BJ (cell line): ENCODE measurements at regions not wholly inside any gene's neighbourhood (a gene's known extent, or its start where the extent isn't known, plus 50 kb on each side); places are given as distances from the start of the nearest gene placed in this dataset.
"Not testable (repeated sequence)": the region's sequence is repeated elsewhere in the genome, so short reads cannot be mapped to it uniquely, and the experiment has no call there.

ENCODE experiments used
- CTCF ChIA-PET: fragments of 350-600 bp; formaldehyde crosslinking; extraction: SDS; loops from one replicate; lab custom pipeline; 2021; ENCODE audit warnings: antibody characterized with exemption, inconsistent platforms; lab: Yijun Ruan, JAX
- POLR2A ChIA-PET: fragments of 300-600 bp; sonication (Branson Sonifier 250); formaldehyde crosslinking; extraction: SDS; loops from one replicate; lab custom pipeline; 2021; ENCODE audit warnings: antibody characterized with exemption; lab: Charles Lee
- DNase-seq: peaks from one replicate; pipeline ENCODE4 v3.0.0-alpha.2; 2011; ENCODE audit warnings: low read depth
- H3K27me3 ChIP-seq: 2 replicates; pipeline ENCODE4 v1.6.0; 2011; ENCODE audit warnings: low read length; ENCODE audit not compliant: control insufficient read depth, insufficient read depth
- H3K36me3 ChIP-seq: 2 replicates; pipeline ENCODE4 v1.5.1; 2011; ENCODE audit warnings: low read length; ENCODE audit not compliant: control insufficient read depth, insufficient read depth
- H3K4me3 ChIP-seq: 2 replicates; pipeline ENCODE4 v1.5.1; 2011; ENCODE audit warnings: low read depth, mild to moderate bottlenecking, control low read depth, low read length
- CTCF ChIP-seq: IDR thresholded peaks from 2 replicates; pipeline ENCODE4 v1.5.1; 2011; ENCODE audit warnings: low read depth, mild to moderate bottlenecking, control low read depth, inconsistent platforms, low read length, moderate library complexity; ENCODE audit not compliant: insufficient read depth

- no peak for TF ChIP-seq CTCF
- Histone ChIP-seq H3K27me3 (no peaks in the 10 kb centered on the region), H3K36me3 (no peaks in the 10 kb centered on the region), H3K4me3 (no peak overlapping the region)
- DNase-seq, result no peak
- ChIA-PET POLR2A (no interaction called here), CTCF (no interaction called here)
Observed at GRCh38 chr4:10781805-10782204, 97.2 kb upstream of the CLNK start.

DNA sequence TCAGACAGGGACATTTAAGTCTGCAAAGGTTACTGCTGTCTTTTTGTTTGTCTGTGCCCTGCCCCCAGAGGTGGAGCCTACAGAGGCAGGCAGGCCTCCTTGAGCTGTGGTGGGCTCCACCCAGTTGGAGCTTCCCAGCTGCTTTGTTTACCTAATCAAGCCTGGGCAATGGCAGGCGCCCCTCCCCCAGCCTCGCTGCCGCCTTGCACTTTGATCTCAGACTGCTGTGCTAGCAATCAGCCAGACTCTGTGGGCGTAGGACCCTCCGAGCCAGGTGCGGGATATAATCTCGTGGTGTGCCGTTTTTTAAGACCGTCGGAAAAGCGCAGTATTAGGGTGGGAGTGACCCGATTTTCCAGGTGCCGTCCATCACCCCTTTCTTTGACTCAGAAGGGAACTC, 96.2 kb upstream of the CLNK start:
- H3K4me3 ChIP-seq, H3K27me3 ChIP-seq, DNase-seq, H3K36me3 ChIP-seq, CTCF ChIA-PET, POLR2A ChIA-PET: not testable (repeated sequence)

GRCh38 chr4:10775132-10775531, 90.6 kb upstream of the CLNK start:
- DNase-seq, CTCF ChIA-PET: not testable (repeated sequence)

DNA sequence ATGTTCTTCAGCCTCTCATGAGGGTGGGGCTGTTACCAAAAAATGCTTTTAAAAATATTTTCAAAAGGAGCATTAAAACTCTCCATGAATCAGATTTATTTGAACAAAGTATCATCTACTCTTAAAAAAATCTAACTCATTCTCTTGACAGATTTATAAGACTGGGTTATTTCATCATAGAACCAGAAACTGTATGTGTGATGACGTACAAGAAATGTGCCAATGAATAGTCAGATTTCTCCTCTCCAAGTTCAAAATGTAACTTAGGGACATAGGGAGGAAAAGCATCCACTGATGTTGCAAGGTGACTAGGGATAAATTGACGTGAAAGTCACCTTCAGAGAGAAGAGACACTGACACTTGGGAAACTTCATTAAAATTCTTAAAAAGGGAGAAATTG, 89.1 kb upstream of the CLNK start:
- H3K4me3 ChIP-seq, result no peak overlapping the region
- no peaks in the 10 kb centered on the region for H3K36me3 ChIP-seq
- ChIA-PET POLR2A (no interaction called here), CTCF (no interaction called here)
- no peaks in the 10 kb centered on the region for H3K27me3 ChIP-seq
- no peak for DNase-seq
- no peak for TF ChIP-seq CTCF

More at GRCh38 chr4:10775132-10775531, 90.6 kb upstream of the CLNK start:
- POLR2A ChIA-PET, H3K36me3 ChIP-seq, H3K27me3 ChIP-seq, H3K4me3 ChIP-seq: not testable (repeated sequence)

- no peak for DNase-seq
- no peak for TF ChIP-seq CTCF
- H3K4me3 ChIP-seq, result no peak overlapping the region
- CTCF ChIA-PET, result no interaction called here
- no peaks in the 10 kb centered on the region for H3K27me3 ChIP-seq
- POLR2A ChIA-PET, result no interaction called here
- no peaks in the 10 kb centered on the region for H3K36me3 ChIP-seq
Observed at GRCh38 chr4:10773010-10773409, 88.4 kb upstream of the CLNK start.

GRCh38 chr4:10765386-10765785, 80.8 kb upstream of the CLNK start:
- TF ChIP-seq CTCF, result no peak
- Histone ChIP-seq H3K36me3 (no peaks in the 10 kb centered on the region), H3K27me3 (no peaks in the 10 kb centered on the region), H3K4me3 (no peak overlapping the region)
- no peak for DNase-seq
- ChIA-PET CTCF (no interaction called here), POLR2A (no interaction called here)
